ENCODE measurements at regions not wholly inside any gene's neighbourhood (a gene's known extent, or its start where the extent isn't known, plus 50 kb on each side); places are given as distances from the start of the nearest gene placed in this dataset.

- DNase-seq (ENCODE audit: low spot score) (peak; percentile 79), ATAC-seq (ENCODE audit: low read depth) (peak; percentile 7; the same call in 1 of the 3 replicates)
- Histone ChIP-seq H3K27ac (ENCODE audit: poor library complexity, severe bottlenecking) (peak overlapping the region; percentile 92), H3K4me1 (ENCODE audit: insufficient read depth, poor library complexity, severe bottlenecking) (peaks cover 45% of the 10 kb centered on the region), H3K27me3 (ENCODE audit: insufficient read depth, poor library complexity, severe bottlenecking) (no peaks in the 10 kb centered on the region), H3K9me3 (ENCODE audit: severe bottlenecking) (no peaks in the 10 kb centered on the region), H3K4me3 (ENCODE audit: severe bottlenecking) (no peak overlapping the region), H3K36me3 (ENCODE audit: low read depth) (no peaks in the 10 kb centered on the region)
- TF ChIP-seq, protein P1, sequence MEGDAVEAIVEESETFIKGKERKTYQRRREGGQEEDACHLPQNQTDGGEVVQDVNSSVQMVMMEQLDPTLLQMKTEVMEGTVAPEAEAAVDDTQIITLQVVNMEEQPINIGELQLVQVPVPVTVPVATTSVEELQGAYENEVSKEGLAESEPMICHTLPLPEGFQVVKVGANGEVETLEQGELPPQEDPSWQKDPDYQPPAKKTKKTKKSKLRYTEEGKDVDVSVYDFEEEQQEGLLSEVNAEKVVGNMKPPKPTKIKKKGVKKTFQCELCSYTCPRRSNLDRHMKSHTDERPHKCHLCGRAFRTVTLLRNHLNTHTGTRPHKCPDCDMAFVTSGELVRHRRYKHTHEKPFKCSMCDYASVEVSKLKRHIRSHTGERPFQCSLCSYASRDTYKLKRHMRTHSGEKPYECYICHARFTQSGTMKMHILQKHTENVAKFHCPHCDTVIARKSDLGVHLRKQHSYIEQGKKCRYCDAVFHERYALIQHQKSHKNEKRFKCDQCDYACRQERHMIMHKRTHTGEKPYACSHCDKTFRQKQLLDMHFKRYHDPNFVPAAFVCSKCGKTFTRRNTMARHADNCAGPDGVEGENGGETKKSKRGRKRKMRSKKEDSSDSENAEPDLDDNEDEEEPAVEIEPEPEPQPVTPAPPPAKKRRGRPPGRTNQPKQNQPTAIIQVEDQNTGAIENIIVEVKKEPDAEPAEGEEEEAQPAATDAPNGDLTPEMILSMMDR (IDR thresholded peaks at IDR 0.05; ENCODE audit: poor library complexity, severe bottlenecking) = no peak
Observed at GRCh38 chr1:234533975-234534876, 55.2 kb upstream of the TARBP1 start.

DNA sequence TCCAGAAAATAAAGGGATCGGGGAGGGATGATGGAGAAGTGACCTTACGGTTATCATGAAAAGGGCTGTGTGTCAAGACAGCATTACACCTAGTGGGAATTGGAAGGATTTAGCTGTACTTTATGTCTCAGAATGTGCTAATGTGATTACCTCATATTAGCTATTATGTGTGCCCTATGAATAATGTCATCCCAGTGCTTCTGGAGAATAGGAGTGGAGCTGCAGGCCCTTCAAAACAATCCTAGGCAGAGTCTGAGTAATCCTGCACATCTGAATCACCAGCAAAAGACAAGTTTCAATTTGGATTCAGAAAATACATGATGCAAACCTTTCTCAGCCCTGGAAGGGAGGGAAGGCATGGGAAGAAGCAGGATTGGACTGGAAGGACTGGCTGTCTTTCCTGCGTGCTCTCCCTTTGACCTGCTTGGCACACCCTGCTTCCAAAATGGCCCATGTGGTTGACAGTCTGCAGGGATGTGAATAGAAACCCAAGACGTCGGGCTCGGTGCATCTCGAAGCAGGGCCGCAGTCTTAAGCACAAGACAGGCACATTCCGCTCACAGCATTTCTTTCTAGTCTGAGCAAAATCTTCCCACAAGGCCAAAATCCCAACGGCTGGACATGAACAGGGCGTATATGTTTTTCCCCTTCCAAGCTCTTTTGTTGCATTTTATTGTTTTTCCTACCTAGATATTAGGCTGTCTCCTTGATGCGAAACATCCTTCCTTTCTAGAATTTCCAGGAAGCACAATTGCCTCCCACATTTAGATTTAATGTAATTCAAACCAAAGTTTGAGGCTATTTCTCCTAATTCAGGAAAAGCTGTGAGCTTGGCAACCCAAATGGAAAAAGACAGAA, 54.3 kb upstream of the TARBP1 start:
- ATAC-seq (ENCODE audit: low read depth) = peak; percentile 94
- Histone ChIP-seq H3K9me3 (ENCODE audit: severe bottlenecking) (no peaks in the 10 kb centered on the region), H3K36me3 (ENCODE audit: low read depth) (no peaks in the 10 kb centered on the region), H3K4me3 (ENCODE audit: severe bottlenecking) (no peak overlapping the region), H3K27me3 (ENCODE audit: insufficient read depth, poor library complexity, severe bottlenecking) (no peaks in the 10 kb centered on the region), H3K27ac (ENCODE audit: poor library complexity, severe bottlenecking) (peak overlapping the region; percentile 92), H3K4me1 (ENCODE audit: insufficient read depth, poor library complexity, severe bottlenecking) (peaks cover 35% of the 10 kb centered on the region)
- peak; percentile 66 for DNase-seq (ENCODE audit: low spot score)
- TF ChIP-seq, protein P1 (IDR thresholded peaks at IDR 0.05; ENCODE audit: poor library complexity, severe bottlenecking) = no peak

- Histone ChIP-seq H3K36me3 (ENCODE audit: low read depth) (no peaks in the 10 kb centered on the region), H3K4me3 (ENCODE audit: severe bottlenecking) (no peak overlapping the region), H3K27me3 (ENCODE audit: insufficient read depth, poor library complexity, severe bottlenecking) (no peaks in the 10 kb centered on the region), H3K27ac (ENCODE audit: poor library complexity, severe bottlenecking) (peak overlapping the region; percentile 92), H3K9me3 (ENCODE audit: severe bottlenecking) (no peaks in the 10 kb centered on the region), H3K4me1 (ENCODE audit: insufficient read depth, poor library complexity, severe bottlenecking) (peaks cover 33% of the 10 kb centered on the region)
- DNase-seq (ENCODE audit: low spot score) = no peak
- ATAC-seq (ENCODE audit: low read depth) = no peak
- TF ChIP-seq, protein P1 (IDR thresholded peaks at IDR 0.05; ENCODE audit: poor library complexity, severe bottlenecking) = no peak
Observed at GRCh38 chr1:234532503-234532922, 53.5 kb upstream of the TARBP1 start.

DNA sequence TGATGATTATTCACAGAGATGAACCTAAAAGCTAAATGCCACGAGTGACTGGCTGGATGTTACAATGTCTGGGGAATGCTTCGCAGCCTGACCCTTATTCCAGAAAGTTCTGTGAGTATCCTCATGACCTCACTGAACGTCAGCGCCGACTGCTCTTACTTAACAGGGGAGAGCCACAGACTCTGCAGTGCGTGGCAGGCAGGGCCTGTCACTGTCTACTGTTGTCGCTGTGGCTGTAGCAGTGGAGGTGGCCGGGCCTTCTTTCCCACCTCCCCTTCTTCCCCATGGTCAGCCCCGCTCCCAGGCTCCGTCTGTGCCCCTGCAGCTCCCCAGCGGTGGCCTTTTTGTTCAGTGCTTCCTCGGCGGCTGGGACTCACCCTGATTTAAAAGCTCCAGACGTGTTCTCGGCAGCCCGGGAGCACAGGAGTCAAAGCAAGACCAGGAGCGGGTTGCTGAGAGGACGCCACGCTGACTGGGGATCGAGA, 52.2 kb upstream of the TARBP1 start:
- no peaks in the 10 kb centered on the region for H3K36me3 ChIP-seq (ENCODE audit: low read depth)
- H3K4me3 ChIP-seq (ENCODE audit: severe bottlenecking) = no peak overlapping the region
- DNase-seq (ENCODE audit: low spot score) (no peak), ATAC-seq (ENCODE audit: low read depth) (no peak)
- H3K9me3 ChIP-seq (ENCODE audit: severe bottlenecking) = no peaks in the 10 kb centered on the region
- TF ChIP-seq, protein P1 (IDR thresholded peaks at IDR 0.05; ENCODE audit: poor library complexity, severe bottlenecking) = no peak
- H3K27me3 ChIP-seq (ENCODE audit: insufficient read depth, poor library complexity, severe bottlenecking) = no peaks in the 10 kb centered on the region
- peak overlapping the region; percentile 92 for H3K27ac ChIP-seq (ENCODE audit: poor library complexity, severe bottlenecking)
- H3K4me1 ChIP-seq (ENCODE audit: insufficient read depth, poor library complexity, severe bottlenecking) = peaks cover 33% of the 10 kb centered on the region

Measured in RWPE2 (cell line).